ENCODE measurements at regions not wholly inside any gene's neighbourhood (a gene's known extent, or its start where the extent isn't known, plus 50 kb on each side); places are given as distances from the start of the nearest gene placed in this dataset.

- no peak for TF ChIP-seq CTCF (IDR thresholded peaks at IDR 0.05)
These were observed 549.4 kb downstream of the LRRC70 start for GRCh38 chr5:63128018-63128417.

GRCh38 chr5:63127054-63127453, 548.4 kb downstream of the LRRC70 start:
- TF ChIP-seq CTCF (IDR thresholded peaks at IDR 0.05): no peak

- peak; percentile 24; the same call in 1 of the 2 replicates for TF ChIP-seq CTCF (IDR thresholded peaks at IDR 0.05)
These were observed 547.2 kb downstream of the LRRC70 start for GRCh38 chr5:63125862-63126261.

GRCh38 chr5:63125392-63125791, 546.8 kb downstream of the LRRC70 start:
- no peak for TF ChIP-seq CTCF (IDR thresholded peaks at IDR 0.05)

GRCh38 chr5:63124266-63124665, 545.6 kb downstream of the LRRC70 start:
- TF ChIP-seq CTCF (IDR thresholded peaks at IDR 0.05): no peak

GRCh38 chr5:63121471-63121870, 542.9 kb downstream of the LRRC70 start:
- TF ChIP-seq CTCF (IDR thresholded peaks at IDR 0.05): no peak

GRCh38 chr5:63118221-63118620, 539.6 kb downstream of the LRRC70 start:
- TF ChIP-seq CTCF (IDR thresholded peaks at IDR 0.05): no peak

- no peak for TF ChIP-seq CTCF (IDR thresholded peaks at IDR 0.05)
These were observed 533.3 kb downstream of the LRRC70 start for GRCh38 chr5:63111891-63112290.

Measured in LNCAP (cell line).